ENCODE measurements at regions not wholly inside any gene's neighbourhood (a gene's known extent, or its start where the extent isn't known, plus 50 kb on each side); places are given as distances from the start of the nearest gene placed in this dataset.
"Not testable (repeated sequence)": the region's sequence is repeated elsewhere in the genome, so short reads cannot be mapped to it uniquely, and the experiment has no call there.

GRCh38 chr2:109692831-109693230 is 78.7 kb downstream of the SOWAHC start:
- not testable (repeated sequence) for TF ChIP-seq CTCF, POLR2AphosphoS5, EP300 (IDR thresholded peaks at IDR 0.05)

Data from sigmoid colon (tissue), 4 donors.